Umbilical cord (tissue), 1 donor: ENCODE measurements at regions not wholly inside any gene's neighbourhood (a gene's known extent, or its start where the extent isn't known, plus 50 kb on each side); places are given as distances from the start of the nearest gene placed in this dataset.
"Not testable (repeated sequence)": the region's sequence is repeated elsewhere in the genome, so short reads cannot be mapped to it uniquely, and the experiment has no call there.

ENCODE experiments used
- DNase-seq: peaks from one replicate; pipeline ENCODE4 v3.0.0-alpha.2; 2015; ENCODE audit warnings: low spot score

DNA sequence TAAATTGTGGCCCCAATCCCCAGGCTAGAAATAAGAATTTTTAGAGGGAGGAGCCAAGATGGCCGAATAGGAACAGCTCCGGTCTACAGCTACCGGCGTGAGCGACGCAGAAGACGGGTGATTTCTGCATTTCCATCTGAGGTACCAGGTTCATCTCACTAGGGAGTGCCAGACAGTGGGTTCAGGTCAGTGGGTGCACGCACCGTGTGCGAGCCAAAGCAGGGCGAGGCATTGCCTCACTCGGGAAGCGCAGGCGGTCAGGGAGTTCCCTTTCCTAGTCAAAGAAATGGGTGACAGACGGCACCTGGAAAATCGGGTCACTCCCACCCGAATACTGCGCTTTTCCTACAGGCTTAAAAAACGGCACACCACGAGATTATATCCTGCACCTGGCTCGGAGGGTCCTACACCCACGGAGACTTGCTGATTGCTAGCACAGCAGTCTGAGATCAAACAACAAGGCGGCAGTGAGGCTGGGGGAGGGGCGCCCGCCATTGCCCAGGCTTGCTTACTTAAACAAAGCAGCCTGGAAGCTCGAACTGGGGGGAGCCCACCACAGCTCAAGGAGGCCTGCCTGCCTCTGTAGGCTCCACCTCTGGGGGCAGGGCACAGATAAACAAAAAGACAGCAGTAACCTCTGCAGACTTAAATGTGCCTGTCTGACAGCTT is 257.7 kb upstream of the MEIS1 start:
- DNase-seq, result not testable (repeated sequence)

DNA sequence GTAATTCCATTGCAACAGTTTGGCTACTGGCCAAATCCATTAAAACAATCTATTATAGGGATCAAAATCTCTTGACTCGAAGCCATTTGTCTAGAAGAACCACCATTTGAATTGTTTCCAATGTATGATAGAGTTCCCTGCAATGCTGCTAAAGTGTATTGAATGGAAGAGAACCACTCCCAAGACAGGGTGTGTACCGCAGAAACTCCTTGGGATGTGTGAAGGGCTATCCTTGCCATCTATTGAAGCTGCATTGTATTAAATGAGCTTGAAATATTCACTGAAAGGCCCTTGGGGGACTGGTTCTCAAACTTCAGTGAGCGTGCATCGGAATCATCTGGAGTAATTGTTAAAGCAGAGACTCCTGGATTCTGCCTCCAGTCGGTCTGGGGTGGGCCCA is 260.4 kb upstream of the MEIS1 start:
- DNase-seq, result no peak

DNA sequence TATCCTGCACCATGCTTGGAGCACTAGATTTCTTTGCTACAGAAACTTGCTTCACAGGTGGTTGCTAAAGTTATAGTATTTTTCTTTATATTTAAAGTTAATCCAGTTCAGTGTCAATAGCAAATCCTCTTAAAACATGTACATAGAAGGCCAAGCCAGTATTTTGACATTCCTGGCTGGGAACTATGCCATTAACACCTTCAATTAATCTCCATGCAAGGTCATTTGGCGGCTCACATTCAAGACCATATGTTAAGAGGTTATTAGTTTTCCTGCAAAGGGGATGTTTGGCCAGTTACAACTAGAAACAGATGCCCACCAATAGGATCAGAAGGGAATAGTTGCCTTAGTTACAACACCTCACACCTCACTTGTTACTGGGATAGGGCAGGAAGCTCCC is 261.3 kb upstream of the MEIS1 start:
- DNase-seq, result no peak

DNA sequence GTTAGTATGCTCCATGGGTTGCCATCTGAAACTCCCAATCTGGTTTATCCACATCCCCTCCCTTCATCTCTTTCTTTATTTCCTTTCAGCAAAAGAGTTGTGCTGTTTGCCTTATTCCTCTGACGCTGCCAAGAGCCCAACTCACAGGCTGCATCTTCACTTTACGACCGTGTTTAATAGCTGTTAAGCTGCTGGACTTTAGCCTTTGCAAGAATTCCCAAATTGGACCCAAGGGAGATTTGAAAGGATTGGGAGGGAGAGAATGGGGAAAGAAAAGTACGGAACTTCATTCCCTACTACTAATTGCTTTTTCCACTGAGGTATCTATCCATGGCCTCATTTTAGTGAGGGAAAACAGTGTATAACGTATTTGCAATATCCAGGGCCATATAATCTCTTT is 263.4 kb upstream of the MEIS1 start:
- no peak for DNase-seq

DNA sequence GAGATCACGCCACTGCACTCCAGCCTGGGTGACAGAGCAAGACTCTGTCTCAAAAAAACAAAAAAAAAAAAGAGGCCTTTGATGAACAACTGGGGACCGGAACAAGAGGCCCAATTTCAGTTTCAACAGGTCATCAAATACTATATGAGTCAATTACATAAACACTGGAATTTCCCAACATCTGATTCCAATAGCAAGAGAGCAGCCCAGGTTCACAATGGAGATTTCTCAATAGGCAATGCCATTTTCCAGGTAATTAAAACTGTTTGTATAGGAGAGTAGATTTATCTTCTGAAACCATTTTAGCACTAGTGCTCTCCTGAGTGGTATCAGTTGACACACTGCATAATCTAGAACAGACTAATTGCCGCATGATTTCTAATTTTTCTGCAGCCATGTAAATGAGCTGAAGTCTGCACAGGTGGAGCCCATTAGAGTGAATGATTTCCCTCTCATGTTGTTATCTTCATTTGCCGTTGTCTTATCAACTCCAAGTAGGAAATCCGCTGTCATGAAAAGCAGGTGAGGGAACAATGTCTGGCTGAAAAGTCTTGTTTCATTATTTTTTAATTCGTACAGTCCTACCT is 264.1 kb upstream of the MEIS1 start:
- no peak for DNase-seq

DNA sequence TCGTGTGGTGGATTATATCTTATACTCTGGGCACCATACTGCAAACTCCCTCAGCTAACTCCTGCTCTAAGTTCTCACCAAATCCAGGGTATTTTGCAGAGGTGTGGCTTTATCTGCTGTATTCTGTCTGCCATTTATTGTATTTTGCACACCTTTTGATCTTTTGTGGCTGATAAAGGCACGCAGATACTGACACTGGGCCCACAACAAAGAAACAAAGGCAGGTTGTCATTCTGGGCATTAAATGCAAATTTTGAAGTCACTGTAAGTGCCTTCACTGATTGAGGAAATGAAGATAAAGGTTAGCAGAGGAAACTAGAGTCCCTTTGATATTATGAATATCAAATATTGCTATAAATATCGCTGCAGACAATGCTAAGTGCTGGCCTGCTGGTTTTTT is 265.8 kb upstream of the MEIS1 start:
- no peak for DNase-seq

DNA sequence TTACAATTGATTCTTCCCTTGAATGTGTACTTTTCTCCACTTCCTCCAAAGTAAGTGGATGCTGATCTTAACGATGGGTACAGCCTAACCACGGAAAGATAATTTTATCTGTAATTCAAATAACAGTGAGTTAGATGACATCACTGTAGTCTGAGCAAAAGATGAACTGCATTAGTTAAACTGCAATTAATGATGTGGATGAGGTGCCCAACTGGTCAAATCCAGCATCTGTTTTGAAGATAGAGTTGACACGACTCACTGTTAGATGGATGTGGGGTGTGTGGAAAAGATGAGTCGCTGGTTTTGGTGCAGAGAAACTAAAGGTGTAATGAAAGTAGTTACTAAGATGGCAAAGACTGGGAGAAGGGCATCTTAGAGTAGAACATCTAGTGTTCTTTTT is 270.5 kb upstream of the MEIS1 start:
- DNase-seq, result no peak

DNA sequence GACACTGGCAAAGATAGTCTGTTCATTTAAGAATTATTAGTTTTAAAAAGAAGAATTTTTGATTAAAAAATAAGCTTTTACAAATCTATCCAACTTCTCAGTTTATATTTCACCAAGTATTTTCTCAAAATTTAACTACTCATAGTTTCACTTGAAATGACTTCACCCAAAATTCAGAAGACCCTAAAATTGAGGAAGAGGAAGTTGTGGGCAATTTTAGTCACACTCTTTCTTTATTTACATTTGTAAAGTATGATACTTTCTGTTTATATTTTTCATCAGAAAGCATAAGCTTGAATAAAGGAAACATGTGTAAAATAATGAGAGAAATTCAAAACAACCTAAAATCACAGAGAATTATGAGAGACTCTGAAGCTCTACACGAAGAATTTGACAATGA is 278.8 kb upstream of the MEIS1 start:
- no peak for DNase-seq

DNA sequence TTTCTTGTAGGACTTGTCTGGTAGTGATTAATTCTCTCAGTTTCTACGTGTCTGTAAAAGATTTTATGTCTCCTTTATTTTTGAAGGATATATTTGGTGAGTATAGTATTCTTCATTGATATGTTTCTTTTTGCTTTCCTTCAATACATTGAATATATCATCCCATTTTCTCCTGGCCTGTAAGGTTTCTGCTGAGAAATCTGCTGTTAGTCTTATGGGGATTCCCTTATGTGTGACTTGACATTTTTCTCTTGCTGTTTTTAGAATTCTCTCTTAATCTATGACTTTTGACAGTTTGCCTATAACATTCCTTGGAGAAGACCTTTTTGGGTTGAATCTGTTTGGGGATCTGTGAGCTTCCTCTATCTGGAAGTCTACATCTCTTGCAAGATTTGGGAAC is 281.0 kb upstream of the MEIS1 start:
- no peak for DNase-seq

DNA sequence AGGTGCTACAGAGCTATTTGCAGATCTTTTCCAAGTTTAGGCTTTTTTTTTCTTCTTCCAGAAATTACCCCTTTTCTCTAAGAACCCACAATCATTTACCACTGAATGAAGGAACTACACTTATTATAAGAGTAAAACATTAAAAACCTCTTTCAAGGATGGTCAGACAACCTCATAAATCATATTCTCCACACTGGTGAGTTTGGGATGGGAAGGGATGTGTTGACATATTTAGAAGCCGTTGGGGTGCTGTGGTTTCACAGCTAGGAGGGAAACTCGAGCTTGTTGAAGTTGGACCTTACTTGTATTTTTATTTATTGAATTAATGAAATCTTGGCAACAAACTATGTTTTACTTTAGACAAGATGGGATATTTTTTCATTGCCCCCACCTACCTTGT is 289.4 kb upstream of the MEIS1 start:
- DNase-seq, result no peak

DNA sequence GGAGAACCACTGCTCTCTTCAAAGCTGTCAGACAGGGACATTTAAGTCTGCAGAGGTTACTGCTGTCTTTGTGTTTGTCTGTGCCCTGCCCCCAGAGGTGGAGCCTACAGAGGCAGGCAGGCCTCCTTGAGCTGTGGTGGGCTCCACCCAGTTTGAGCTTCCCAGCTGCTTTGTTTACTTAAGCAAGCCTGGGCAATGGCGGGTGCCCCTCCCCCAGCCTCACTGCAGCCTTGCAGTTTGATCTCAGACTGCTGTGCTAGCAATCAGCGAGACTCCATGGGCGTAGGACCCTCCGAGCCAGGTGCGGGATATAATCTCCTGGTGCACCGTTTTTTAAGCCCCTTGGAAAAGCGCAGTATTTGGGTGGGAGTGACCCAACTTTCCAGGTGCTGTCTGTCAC is 290.6 kb upstream of the MEIS1 start:
- DNase-seq, result not testable (repeated sequence)

DNA sequence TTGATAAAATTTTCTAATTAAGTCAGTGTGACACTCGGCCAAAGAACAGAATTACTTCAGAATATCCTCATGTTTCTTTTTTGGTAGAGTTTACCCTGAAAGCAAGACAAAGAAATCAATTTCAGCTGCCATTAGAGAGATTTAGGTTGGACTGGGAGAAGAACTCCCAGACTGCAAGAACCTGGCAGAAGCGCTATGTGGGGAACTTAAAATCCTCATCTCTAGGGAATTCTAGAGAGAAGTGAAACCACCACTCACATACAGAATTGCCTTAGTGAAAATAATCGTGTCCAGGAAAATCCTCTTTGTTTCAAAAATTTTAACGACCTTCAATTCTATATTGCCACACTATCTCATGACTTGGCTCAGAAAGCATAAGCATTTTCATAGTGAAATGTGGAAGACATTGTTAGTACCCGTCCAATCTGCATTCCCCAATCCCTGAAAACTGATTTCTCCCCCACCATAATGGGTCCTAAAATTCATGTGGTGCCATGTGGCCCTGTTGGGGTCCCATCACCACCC is 297.3 kb upstream of the MEIS1 start:
- no peak for DNase-seq

DNA sequence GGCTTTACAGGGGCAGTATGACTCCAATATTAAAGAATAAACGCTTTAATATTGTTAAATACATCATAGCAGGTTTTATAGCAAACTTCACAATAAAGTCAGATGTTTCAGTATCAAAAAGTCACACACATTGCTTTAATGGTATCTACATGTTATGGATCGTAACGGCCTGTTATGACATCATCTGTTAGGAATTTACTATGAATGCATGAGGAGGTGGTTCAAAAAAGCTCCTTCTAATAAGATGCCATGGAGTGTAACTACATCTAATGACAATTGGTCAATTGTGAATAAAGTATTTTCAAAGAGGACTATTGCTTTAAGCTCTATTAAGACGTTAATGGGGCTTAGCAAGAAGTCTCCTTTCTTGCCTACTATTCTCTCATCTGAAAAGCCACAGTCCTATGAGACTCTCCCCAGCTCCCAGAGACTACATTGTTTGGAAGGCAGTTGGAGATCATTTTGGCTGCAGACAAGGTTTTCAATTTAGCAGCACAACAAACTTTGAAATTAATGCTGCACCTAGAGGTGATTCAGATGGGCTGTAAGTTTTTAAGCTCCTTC is 300.7 kb upstream of the MEIS1 start:
- DNase-seq, result peak; percentile 19

DNA sequence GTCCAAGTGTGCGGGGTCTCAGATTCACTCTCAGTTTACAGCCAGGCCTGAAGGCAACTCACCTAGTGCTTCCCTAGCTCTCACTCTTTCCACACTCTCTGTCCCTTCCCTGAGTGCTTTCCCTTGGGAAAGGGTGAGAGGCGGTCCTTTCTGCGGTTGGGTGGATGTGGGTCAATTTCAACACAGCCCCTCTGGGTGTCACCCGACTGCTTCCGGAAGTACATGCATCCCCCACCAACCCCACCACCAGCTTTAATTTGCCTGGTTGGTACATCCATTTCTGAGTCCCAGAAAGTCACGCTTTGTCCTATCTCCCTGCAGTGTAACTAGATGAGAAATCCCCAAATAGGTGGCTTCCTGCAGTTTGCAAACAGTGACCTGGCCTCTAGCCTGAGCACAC is 307.3 kb upstream of the MEIS1 start:
- no peak for DNase-seq

DNA sequence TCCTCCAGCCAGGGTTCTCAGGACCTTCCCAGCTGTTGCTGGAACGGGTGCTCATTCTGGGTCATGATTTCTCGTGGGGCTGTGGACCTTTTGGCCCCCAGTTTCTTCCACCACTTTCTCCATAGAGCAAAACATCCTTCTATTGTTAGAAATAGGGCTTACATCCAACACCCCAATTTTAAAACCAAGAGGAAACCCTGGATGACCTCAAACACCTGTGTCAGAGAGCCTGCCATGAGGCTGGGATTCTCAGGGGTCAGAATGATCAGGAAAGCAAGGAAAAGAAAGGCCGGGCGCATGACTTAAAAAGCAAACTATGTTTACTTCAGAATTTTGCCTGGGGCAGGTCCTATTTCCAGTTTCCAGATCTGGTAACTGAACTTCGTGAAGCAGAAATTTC is 307.9 kb upstream of the MEIS1 start:
- DNase-seq, result no peak

GRCh38 chr2:66125951-66126350 is 309.0 kb upstream of the MEIS1 start:
- DNase-seq, result no peak

GRCh38 chr2:66122516-66122915 is 312.4 kb upstream of the MEIS1 start:
- DNase-seq, result peak; percentile 50

GRCh38 chr2:66121946-66122345 is 313.0 kb upstream of the MEIS1 start:
- no peak for DNase-seq

GRCh38 chr2:66113988-66114625 is 320.8 kb upstream of the MEIS1 start:
- DNase-seq, result no peak

- no peak for DNase-seq
Observed at GRCh38 chr2:66111706-66112105, 323.2 kb upstream of the MEIS1 start.

- no peak for DNase-seq
Observed at GRCh38 chr2:66110608-66111007, 324.3 kb upstream of the MEIS1 start.

- no peak for DNase-seq
Observed at GRCh38 chr2:66110086-66110485, 324.8 kb upstream of the MEIS1 start.

DNA sequence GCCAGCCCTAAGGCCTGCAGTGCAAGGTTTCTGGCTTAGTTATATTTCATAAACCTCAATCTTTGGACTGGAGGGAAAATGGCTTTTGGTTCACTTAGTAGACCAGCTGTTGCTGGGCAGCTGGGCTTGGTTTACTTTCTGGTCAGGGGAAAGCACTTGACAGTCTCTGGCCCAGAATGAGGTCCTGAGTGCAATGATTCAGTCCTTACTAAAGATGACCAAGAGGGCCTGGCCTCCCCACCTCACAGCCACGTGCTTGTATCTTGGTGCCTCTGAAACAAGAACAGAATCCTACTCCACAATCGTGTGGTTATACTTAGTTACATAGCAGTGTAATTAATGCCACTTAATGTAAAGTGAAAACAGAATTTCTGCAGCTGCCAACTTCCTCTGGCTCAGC is 325.5 kb upstream of the MEIS1 start:
- no peak for DNase-seq
